H1 (cell line): ENCODE measurements at regions not wholly inside any gene's neighbourhood (a gene's known extent, or its start where the extent isn't known, plus 50 kb on each side); places are given as distances from the start of the nearest gene placed in this dataset.

Experiments used
- CTCF ChIA-PET: fragments of 300-600 bp; sonication (Branson Sonifier 250); formaldehyde crosslinking; loops from one replicate; lab custom pipeline; 2021; ENCODE audit not compliant: partially characterized antibody; lab: Charles Lee
- POLR2A ChIA-PET: fragments of 300-600 bp; sonication (Branson Sonifier 250); formaldehyde crosslinking; loops from one replicate; lab custom pipeline; 2021; ENCODE audit warnings: inconsistent platforms; ENCODE audit not compliant: partially characterized antibody; lab: Charles Lee
- DNase-seq, 2 experiments: peaks; one replicate each; pipeline versions ENCODE4 v3.0.0 to v3.0.0-alpha.2; 2010 to 2022; ENCODE audit warnings: low spot score in 2 of 2, low read depth in 1 of 2, mixed read lengths in 1 of 2
- FAIRE-seq: peaks from 2 replicates; lab custom pipeline; 2011; peaks lifted over from hg19 to GRCh38; lab: Jason Lieb, UNC
- H2AFZ ChIP-seq: 2 replicates; pipeline ENCODE4 v1.8.1; 2012; ENCODE audit warnings: low read length, inconsistent platforms
- H2AK5ac ChIP-seq: 2 replicates; pipeline ENCODE4 v1.6.1; 2013; ENCODE audit warnings: low read depth, low read length
- H2BK120ac ChIP-seq: replicated peaks from 2 replicates; pipeline ENCODE3; 2013; ENCODE audit warnings: low read depth, low read length, inconsistent platforms
- H2BK12ac ChIP-seq: 2 replicates; pipeline ENCODE4 v1.6.1; 2013; ENCODE audit warnings: low read depth, low read length
- H2BK15ac ChIP-seq: 2 replicates; pipeline ENCODE4 v1.6.1; 2013; ENCODE audit warnings: low read length
- H2BK20ac ChIP-seq: 2 replicates; pipeline ENCODE4 v1.6.1; 2013; ENCODE audit warnings: low read length
- H2BK5ac ChIP-seq: 2 replicates; pipeline ENCODE4 v1.6.1; 2013; ENCODE audit warnings: low read depth, low read length
- H3K14ac ChIP-seq: 2 replicates; pipeline ENCODE4 v1.6.1; 2013; ENCODE audit warnings: inconsistent platforms; ENCODE audit not compliant: insufficient read length
- H3K18ac ChIP-seq: 2 replicates; pipeline ENCODE4 v1.6.1; 2013; ENCODE audit warnings: low read length; ENCODE audit errors: extremely low read depth
- H3K23ac ChIP-seq: 2 replicates; pipeline ENCODE4 v1.6.1; 2013; ENCODE audit warnings: inconsistent platforms; ENCODE audit not compliant: insufficient read length
- H3K23me2 ChIP-seq: 2 replicates; pipeline ENCODE4 v1.6.1; 2013; ENCODE audit warnings: low read depth, low read length
- H3K27ac ChIP-seq: 2 replicates; pipeline ENCODE4 v1.6.1; 2011; ENCODE audit warnings: low read depth, low read length, inconsistent platforms
- H3K27me3 ChIP-seq, 4 experiments: replicated peaks in 1 of 4; 1 replicate in 1 of 4; 2 replicates in 3 of 4; pipeline versions ENCODE4 v1.6.1 to v1.8.1; 2011 to 2013; ENCODE audit warnings: low read length in 3 of 4, mild to moderate bottlenecking in 3 of 4, inconsistent platforms in 2 of 4, mixed read lengths in 2 of 4, moderate library complexity in 1 of 4; ENCODE audit not compliant: control insufficient read depth in 3 of 4, insufficient read depth in 3 of 4; ENCODE audit errors: extremely low read depth in 1 of 4
- H3K36me3 ChIP-seq, 4 experiments: 2 replicates each; pipeline versions ENCODE4 v1.6.1 to v1.8.1; 2011 to 2013; ENCODE audit warnings: mild to moderate bottlenecking in 4 of 4, low read length in 3 of 4, moderate library complexity in 2 of 4, control low read depth in 1 of 4, inconsistent platforms in 1 of 4; ENCODE audit not compliant: insufficient read depth in 4 of 4, control insufficient read depth in 2 of 4
- H3K4ac ChIP-seq: replicated peaks from 2 replicates; pipeline ENCODE3; 2013; ENCODE audit warnings: low read length, low read depth, mixed read lengths, inconsistent platforms; ENCODE audit not compliant: insufficient read length
- H3K4me1 ChIP-seq, 4 experiments: replicated peaks in 1 of 4; 1 replicate in 1 of 4; 2 replicates in 3 of 4; pipeline versions ENCODE4 v1.6.1 to v1.8.1; 2011 to 2013; ENCODE audit warnings: low read length in 3 of 4, inconsistent platforms in 2 of 4, mixed read lengths in 1 of 4; ENCODE audit not compliant: insufficient read depth in 4 of 4, control insufficient read depth in 3 of 4
- H3K4me2 ChIP-seq, 2 experiments: 2 replicates each; pipeline versions ENCODE4 v1.6.1 to v1.8.1; 2011 to 2013; ENCODE audit warnings: low read depth in 2 of 2, low read length in 2 of 2, control low read depth in 1 of 2, inconsistent platforms in 1 of 2, mild to moderate bottlenecking in 1 of 2; ENCODE audit not compliant: insufficient read depth in 1 of 2
- H3K4me3 ChIP-seq, 4 experiments: fragments of 200-600, 300-600 bp in 1 of 4; sonication (generic), shearing (Covaris generic), sonication (Bioruptor Twin) in 1 of 4; 2 replicates each; pipeline versions ENCODE4 v1.5.1 to v1.8.1; 2011 to 2016; ENCODE audit warnings: low read length in 4 of 4, low read depth in 3 of 4, control low read depth in 2 of 4, inconsistent platforms in 2 of 4, mild to moderate bottlenecking in 2 of 4, mixed read lengths in 1 of 4, moderate library complexity in 1 of 4; ENCODE audit not compliant: insufficient read depth in 2 of 4; ENCODE audit errors: extremely low read depth in 1 of 4
- H3K56ac ChIP-seq: replicated peaks from 2 replicates; pipeline ENCODE3; 2013; ENCODE audit warnings: low read depth, mild to moderate bottlenecking, mixed read lengths, low read length, inconsistent platforms; ENCODE audit not compliant: insufficient read length
- H3K79me1 ChIP-seq: 2 replicates; pipeline ENCODE4 v1.6.1; 2013; ENCODE audit warnings: low read depth, low read length, control low read depth
- H3K79me2 ChIP-seq, 2 experiments: 2 replicates each; pipeline versions ENCODE4 v1.6.1 to v1.8.1; 2012 to 2013; ENCODE audit warnings: low read length in 2 of 2, mild to moderate bottlenecking in 2 of 2, inconsistent platforms in 1 of 2; ENCODE audit not compliant: insufficient read depth in 2 of 2, control insufficient read depth in 1 of 2
- H3K9ac ChIP-seq, 4 experiments: replicated peaks in 1 of 4; 1 replicate in 1 of 4; 2 replicates in 3 of 4; pipeline versions ENCODE4 v1.6.1 to v1.8.1; 2011 to 2013; ENCODE audit warnings: low read depth in 3 of 4, low read length in 3 of 4, control low read depth in 2 of 4, mild to moderate bottlenecking in 2 of 4, moderate library complexity in 2 of 4, inconsistent platforms in 1 of 4; ENCODE audit errors: extremely low read depth in 1 of 4
- H3K9me3 ChIP-seq, 2 experiments: 2 replicates each; pipeline versions ENCODE4 v1.6.1 to v1.8.1; 2012 to 2013; ENCODE audit warnings: mild to moderate bottlenecking in 2 of 2, moderate library complexity in 2 of 2, control low read depth in 1 of 2, inconsistent platforms in 1 of 2, low read depth in 1 of 2, low read length in 1 of 2, mixed read lengths in 1 of 2; ENCODE audit not compliant: insufficient read depth in 2 of 2
- H4K20me1 ChIP-seq, 2 experiments: replicated peaks in 1 of 2; 2 replicates each; pipeline versions ENCODE3 to v1.8.1; 2011 to 2013; ENCODE audit warnings: inconsistent platforms in 2 of 2, low read length in 2 of 2, mild to moderate bottlenecking in 1 of 2; ENCODE audit not compliant: insufficient read depth in 2 of 2, control insufficient read depth in 1 of 2
- H4K5ac ChIP-seq: 2 replicates; pipeline ENCODE4 v1.6.1; 2013; ENCODE audit warnings: low read length, low read depth, mixed read lengths, inconsistent platforms; ENCODE audit not compliant: insufficient read length
- H4K8ac ChIP-seq: 2 replicates; pipeline ENCODE4 v1.8.0; 2013; ENCODE audit warnings: mild to moderate bottlenecking, moderate library complexity, low read length, inconsistent platforms; ENCODE audit not compliant: insufficient read depth; ENCODE audit errors: extremely low read depth
- H4K91ac ChIP-seq: replicated peaks from 2 replicates; pipeline ENCODE3; 2013; ENCODE audit warnings: low read length, mixed read lengths, inconsistent platforms; ENCODE audit not compliant: insufficient read length
- CBX8 ChIP-seq: fragments of 300-800, 300-1000 bp; sonication (generic); IDR thresholded peaks from 2 replicates; pipeline ENCODE4 v1.7.1; 2016; ENCODE audit warnings: low read depth, low read length, borderline replicate concordance
- CHD1 ChIP-seq: IDR thresholded peaks from 2 replicates; pipeline ENCODE4 v1.6.1; 2012; ENCODE audit warnings: low read depth, low read length, improper control_type of control experiment
- JUN ChIP-seq: IDR thresholded peaks from 2 replicates; pipeline ENCODE4 v1.6.1; 2011; ENCODE audit warnings: low read depth, mild to moderate bottlenecking, improper control_type of control experiment, low read length
- KDM1A ChIP-seq: fragments of 200-600, 300-600 bp; sonication (generic); IDR thresholded peaks from 2 replicates; pipeline ENCODE4 v1.7.1; 2016; ENCODE audit warnings: mild to moderate bottlenecking, low read length, borderline replicate concordance
- MAFK ChIP-seq: IDR thresholded peaks from 2 replicates; pipeline ENCODE4 v1.6.1; 2012; ENCODE audit warnings: low read depth, mild to moderate bottlenecking, improper control_type of control experiment, low read length
- WGBS, 2 experiments: shearing (Covaris generic) in 1 of 2; methylation state at CpG; one replicate each; pipeline versions ENCODE4 v1.1.6 to v1.1.7; 2013 to 2015; ENCODE audit warnings: low lambda C conversion rate in 2 of 2, mixed read lengths in 2 of 2, inconsistent platforms in 1 of 2, low coverage in 1 of 2, missing lambda C conversion rate in 1 of 2; ENCODE audit not compliant: insufficient replicate concordance in 2 of 2, insufficient coverage in 1 of 2, insufficient read length in 1 of 2; ENCODE audit errors: extremely low coverage in 1 of 2, missing lambda C conversion rate in 1 of 2; 5-methylcytosine and 5-hydroxymethylcytosine counted together

DNA sequence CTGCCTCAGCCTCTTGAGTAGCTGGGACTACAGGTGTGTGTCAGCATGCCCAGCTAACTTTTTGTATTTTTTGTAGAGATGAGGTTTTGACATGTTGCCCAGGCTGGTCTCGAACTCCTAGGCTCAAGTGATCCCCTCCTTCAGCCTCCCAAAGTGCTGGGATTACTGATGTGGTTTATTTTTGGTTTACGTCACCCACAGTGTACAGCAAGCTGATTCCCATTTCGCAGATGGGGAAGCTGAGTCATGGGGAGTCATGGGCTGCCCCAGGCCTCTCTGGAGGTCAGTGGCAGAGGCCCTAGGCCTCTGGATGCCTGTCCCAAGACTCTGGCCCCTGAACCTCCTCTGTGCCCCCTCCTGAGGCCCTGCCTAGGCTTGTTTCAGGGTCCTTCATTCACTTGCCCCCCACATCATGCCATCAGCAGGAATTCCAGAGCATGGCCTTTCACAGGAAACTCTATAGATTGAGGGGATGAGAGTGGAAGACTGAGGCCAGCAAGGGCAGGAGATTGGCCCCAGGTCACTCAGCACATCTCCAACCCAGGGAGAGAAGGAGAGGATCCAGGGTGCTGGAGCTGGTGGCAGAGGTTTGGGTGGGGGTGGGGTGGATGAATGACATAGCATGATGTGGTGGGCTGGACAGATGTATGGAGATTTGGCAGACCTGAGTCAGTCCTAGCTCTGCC is 266.0 kb downstream of the PTPRU start:
- Histone ChIP-seq H3K36me3 (no peaks in the 10 kb centered on the region), H2BK20ac (peak overlapping the region; percentile 94), H3K9ac (no peak overlapping the region), H3K27ac (no peak overlapping the region; the same call in 1 of the 2 replicates), H2BK12ac (peak overlapping the region; percentile 96), H3K18ac (peak overlapping the region; percentile 88), H2AFZ (no peak overlapping the region), H3K79me2 (no peaks in the 10 kb centered on the region), H3K4me3 (no peak overlapping the region), H3K27me3 (no peaks in the 10 kb centered on the region; a peak in 1 of 7 replicates), H2BK15ac (no peak overlapping the region), H2BK5ac (peak overlapping the region; percentile 94; the same call in 1 of the 2 replicates), H2AK5ac (peak overlapping the region; percentile 93; the same call in 1 of the 2 replicates), H3K23me2 (no peaks in the 10 kb centered on the region; the same call in 1 of the 2 replicates), H4K8ac (no peak overlapping the region), H4K91ac (peak overlapping the region; percentile 49), H3K4ac (peak overlapping the region; percentile 15), H3K56ac (no peak overlapping the region), H3K14ac (no peak overlapping the region), H4K20me1 (no peaks in the 10 kb centered on the region), H3K4me2 (no peak overlapping the region), H3K9me3 (no peaks in the 10 kb centered on the region), H3K23ac (no peak overlapping the region), H2BK120ac (peak overlapping the region; percentile 6), H4K5ac (peak overlapping the region; percentile 2), H3K4me1 (peaks cover 12 to 34% (median 23%) of the 10 kb centered on the region in 4 experiments), H3K79me1 (no peaks in the 10 kb centered on the region)
- FAIRE-seq: no peak
- WGBS, 2 experiments: 82% methylated on average over 3 of the region's 3 CpGs; no CpG with 5 or more reads in 1 of the 2 experiments
- TF ChIP-seq CHD1 (no peak), CBX8 (no peak), KDM1A (peak; percentile 68; the same call in 1 of the 2 replicates), JUN (no peak), MAFK (no peak)
- peak in 1 of 2 experiments; percentile 38 for DNase-seq
- CTCF ChIA-PET: interaction anchor here (0.5 to 1.3 kb wide), 5 partner anchors 12 to 334 kb away, joined by 3 to 4 read pairs (median 3); partner anchors contain the start of gene PTPRU
- POLR2A ChIA-PET: interaction anchor here (1.2 to 1.5 kb wide), 2 partner anchors 9 to 439 kb away, joined by 3 to 4 read pairs; no protein-coding TSS in a partner anchor
